ENCODE measurements at regions not wholly inside any gene's neighbourhood (a gene's known extent, or its start where the extent isn't known, plus 50 kb on each side); places are given as distances from the start of the nearest gene placed in this dataset.

GRCh38 chr15:66630801-66631351, 65.1 kb upstream of the LCTL start:
- TF ChIP-seq CTCF (IDR thresholded peaks at IDR 0.05; ENCODE audit: insufficient read depth, low read length): no peak
- H3K4me3 ChIP-seq (ENCODE audit: low read depth, low read length): no peak overlapping the region
- DNase-seq (ENCODE audit: low read depth): no peak

GRCh38 chr15:66631616-66632263, 65.9 kb upstream of the LCTL start:
- TF ChIP-seq CTCF (IDR thresholded peaks at IDR 0.05; ENCODE audit: insufficient read depth, low read length): no peak
- DNase-seq (ENCODE audit: low read depth): no peak
- H3K4me3 ChIP-seq (ENCODE audit: low read depth, low read length): no peak overlapping the region

GRCh38 chr15:66633041-66633937, 67.5 kb upstream of the LCTL start:
- DNase-seq (ENCODE audit: low read depth): no peak
- no peak overlapping the region for H3K4me3 ChIP-seq (ENCODE audit: low read depth, low read length)
- no peak for TF ChIP-seq CTCF (IDR thresholded peaks at IDR 0.05; ENCODE audit: insufficient read depth, low read length)

- no peak overlapping the region for H3K4me3 ChIP-seq (ENCODE audit: low read depth, low read length)
- no peak for DNase-seq (ENCODE audit: low read depth)
- no peak for TF ChIP-seq CTCF (IDR thresholded peaks at IDR 0.05; ENCODE audit: insufficient read depth, low read length)
These were observed 68.1 kb upstream of the LCTL start for GRCh38 chr15:66633938-66634250.

- H3K4me3 ChIP-seq (ENCODE audit: low read depth, low read length): no peak overlapping the region
- TF ChIP-seq CTCF (IDR thresholded peaks at IDR 0.05; ENCODE audit: insufficient read depth, low read length): no peak
These were observed 67.5 kb upstream of the SMAD6 start for GRCh38 chr15:66634540-66634939.

GRCh38 chr15:66635006-66635405, 67.0 kb upstream of the SMAD6 start:
- no peak for DNase-seq (ENCODE audit: low read depth)
- TF ChIP-seq CTCF (IDR thresholded peaks at IDR 0.05; ENCODE audit: insufficient read depth, low read length): no peak
- no peak overlapping the region for H3K4me3 ChIP-seq (ENCODE audit: low read depth, low read length)

More at GRCh38 chr15:66634540-66634939, 67.5 kb upstream of the SMAD6 start:
- no peak for DNase-seq (ENCODE audit: low read depth)
